ENCODE measurements at regions not wholly inside any gene's neighbourhood (a gene's known extent, or its start where the extent isn't known, plus 50 kb on each side); places are given as distances from the start of the nearest gene placed in this dataset.

GRCh38 chr2:6545336-6545735 is 320.4 kb downstream of the CMPK2 start:
- intact Hi-C loops (cut with DNase I) = no loop called here
- Histone ChIP-seq H3K27ac (no peak overlapping the region), H3K27me3 (no peaks in the 10 kb centered on the region), H3K36me3 (no peaks in the 10 kb centered on the region), H3K4me1 (no peaks in the 10 kb centered on the region), H3K9me3 (no peaks in the 10 kb centered on the region), H3K4me3 (no peak overlapping the region)
- TF ChIP-seq, protein P1, sequence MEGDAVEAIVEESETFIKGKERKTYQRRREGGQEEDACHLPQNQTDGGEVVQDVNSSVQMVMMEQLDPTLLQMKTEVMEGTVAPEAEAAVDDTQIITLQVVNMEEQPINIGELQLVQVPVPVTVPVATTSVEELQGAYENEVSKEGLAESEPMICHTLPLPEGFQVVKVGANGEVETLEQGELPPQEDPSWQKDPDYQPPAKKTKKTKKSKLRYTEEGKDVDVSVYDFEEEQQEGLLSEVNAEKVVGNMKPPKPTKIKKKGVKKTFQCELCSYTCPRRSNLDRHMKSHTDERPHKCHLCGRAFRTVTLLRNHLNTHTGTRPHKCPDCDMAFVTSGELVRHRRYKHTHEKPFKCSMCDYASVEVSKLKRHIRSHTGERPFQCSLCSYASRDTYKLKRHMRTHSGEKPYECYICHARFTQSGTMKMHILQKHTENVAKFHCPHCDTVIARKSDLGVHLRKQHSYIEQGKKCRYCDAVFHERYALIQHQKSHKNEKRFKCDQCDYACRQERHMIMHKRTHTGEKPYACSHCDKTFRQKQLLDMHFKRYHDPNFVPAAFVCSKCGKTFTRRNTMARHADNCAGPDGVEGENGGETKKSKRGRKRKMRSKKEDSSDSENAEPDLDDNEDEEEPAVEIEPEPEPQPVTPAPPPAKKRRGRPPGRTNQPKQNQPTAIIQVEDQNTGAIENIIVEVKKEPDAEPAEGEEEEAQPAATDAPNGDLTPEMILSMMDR (IDR thresholded peaks at IDR 0.05) = no peak
- no peak for DNase-seq
- ATAC-seq = no peak

DNA sequence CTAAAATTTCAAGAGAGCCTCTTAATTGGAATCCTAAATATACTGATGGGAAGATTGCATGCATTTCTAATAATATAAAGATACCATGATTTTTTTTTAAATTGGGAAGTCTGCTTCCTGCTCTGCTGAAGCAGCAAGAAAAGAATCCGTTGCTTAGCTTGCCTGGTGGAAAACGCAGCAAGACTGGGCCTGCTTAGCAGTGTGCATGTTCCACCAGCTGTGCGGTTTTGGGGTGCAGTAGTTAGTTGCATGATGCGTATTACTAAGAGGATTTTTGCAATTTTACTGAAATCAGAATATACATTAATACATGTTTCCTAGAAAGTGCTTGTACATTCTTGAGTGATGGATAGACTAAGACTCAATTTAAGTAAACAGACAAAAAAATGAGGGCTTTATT is 319.9 kb downstream of the CMPK2 start:
- ATAC-seq = no peak
- intact Hi-C loops (cut with DNase I) = no loop called here
- H3K36me3 ChIP-seq = no peaks in the 10 kb centered on the region
- TF ChIP-seq, protein P1 (IDR thresholded peaks at IDR 0.05) = no peak
- H3K4me1 ChIP-seq = no peaks in the 10 kb centered on the region
- H3K27ac ChIP-seq = no peak overlapping the region
- H3K9me3 ChIP-seq = no peaks in the 10 kb centered on the region
- no peaks in the 10 kb centered on the region for H3K27me3 ChIP-seq
- DNase-seq = no peak
- H3K4me3 ChIP-seq = no peak overlapping the region

GRCh38 chr2:6554466-6554865 is 311.2 kb downstream of the CMPK2 start:
- DNase-seq (no peak), ATAC-seq (no peak)
- Histone ChIP-seq H3K9me3 (no peaks in the 10 kb centered on the region), H3K4me1 (no peaks in the 10 kb centered on the region), H3K27me3 (no peaks in the 10 kb centered on the region), H3K27ac (no peak overlapping the region), H3K4me3 (no peak overlapping the region), H3K36me3 (no peaks in the 10 kb centered on the region)
- intact Hi-C loops (cut with DNase I) = no loop called here
- TF ChIP-seq, protein P1 (IDR thresholded peaks at IDR 0.05) = no peak

DNA sequence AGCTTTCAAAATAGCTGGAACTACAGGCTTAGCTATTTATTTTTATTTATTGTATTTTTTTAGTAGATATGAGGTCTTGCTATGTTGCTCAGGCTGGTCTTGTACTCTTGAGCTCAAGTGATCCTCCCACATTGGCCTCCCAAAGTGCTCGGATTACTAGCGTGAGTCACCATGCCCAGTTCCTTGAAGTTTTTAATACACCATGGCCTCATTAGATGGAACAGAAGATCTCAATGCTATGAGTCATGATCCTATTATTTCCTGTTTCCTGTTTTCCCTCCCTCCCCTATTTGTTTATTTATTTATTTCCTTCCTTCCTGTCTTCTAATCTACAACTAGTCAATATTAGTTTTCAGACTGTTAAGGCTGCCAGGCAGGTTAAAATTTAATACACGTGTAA is 309.0 kb downstream of the CMPK2 start:
- DNase-seq = no peak
- Histone ChIP-seq H3K4me3 (no peak overlapping the region), H3K27ac (no peak overlapping the region), H3K4me1 (no peaks in the 10 kb centered on the region), H3K27me3 (no peaks in the 10 kb centered on the region), H3K9me3 (no peaks in the 10 kb centered on the region), H3K36me3 (no peaks in the 10 kb centered on the region)
- ATAC-seq = peak; percentile 68
- TF ChIP-seq, protein P1 (IDR thresholded peaks at IDR 0.05) = no peak
- intact Hi-C loops (cut with DNase I) = no loop called here

GRCh38 chr2:6557737-6558136 is 308.0 kb downstream of the CMPK2 start:
- peak overlapping the region; percentile 19 for H3K27ac ChIP-seq
- peak; percentile 77 for ATAC-seq

More at GRCh38 chr2:6557737-6558136, 308.0 kb downstream of the CMPK2 start:
- TF ChIP-seq, protein P1 (IDR thresholded peaks at IDR 0.05) = no peak
- Histone ChIP-seq H3K4me3 (no peak overlapping the region), H3K9me3 (no peaks in the 10 kb centered on the region), H3K36me3 (no peaks in the 10 kb centered on the region), H3K27me3 (no peaks in the 10 kb centered on the region), H3K4me1 (no peaks in the 10 kb centered on the region)
- intact Hi-C loops (cut with DNase I) = no loop called here
- no peak for DNase-seq
